HepG2 (cell line): ENCODE measurements at regions not wholly inside any gene's neighbourhood (a gene's known extent, or its start where the extent isn't known, plus 50 kb on each side); places are given as distances from the start of the nearest gene placed in this dataset.

Experiments
- DMAP1 ChIP-seq: IDR thresholded peaks from 2 replicates; pipeline ENCODE4 v1.6.1; 2016
- ELF1 ChIP-seq: sonication (generic); formaldehyde crosslinking; IDR thresholded peaks from 2 replicates; pipeline ENCODE4 v1.4.0; 2020; ENCODE audit warnings: missing genetic modification reagents
- NCOA1 ChIP-seq: sonication (generic); formaldehyde crosslinking; IDR thresholded peaks from 2 replicates; pipeline ENCODE4 v1.9.0; 2021; ENCODE audit warnings: missing genetic modification reagents
- POLR2AphosphoS2 ChIP-seq: IDR thresholded peaks from 2 replicates; pipeline ENCODE4 v1.6.1; 2011; ENCODE audit warnings: low read depth, low read length, improper control_type of control experiment
- RAD21 ChIP-seq: fragments of 450-650 bp; formaldehyde crosslinking; IDR thresholded peaks from 2 replicates; pipeline ENCODE4 v1.5.0; 2020; ENCODE audit warnings: mild to moderate bottlenecking
- RFX5 ChIP-seq: IDR thresholded peaks from 2 replicates; pipeline ENCODE4 v1.6.1; 2011; ENCODE audit warnings: low read depth, low read length, improper control_type of control experiment
- SMAD1 ChIP-seq: sonication (generic); formaldehyde crosslinking; IDR thresholded peaks from 2 replicates; pipeline ENCODE4 v1.4.0; 2020; ENCODE audit warnings: missing genetic modification reagents, low read depth, mild to moderate bottlenecking, borderline replicate concordance
- ZFP62 ChIP-seq: sonication (generic); formaldehyde crosslinking; IDR thresholded peaks from 2 replicates; pipeline ENCODE4 v1.4.0; 2020; ENCODE audit warnings: missing genetic modification reagents
- ZFX ChIP-seq: sonication (generic); formaldehyde crosslinking; IDR thresholded peaks from 2 replicates; pipeline ENCODE4 v1.4.0; 2020; ENCODE audit warnings: mild to moderate bottlenecking, low read depth, missing genetic modification reagents, moderate library complexity
- ZNF296 ChIP-seq: sonication (generic); formaldehyde crosslinking; conservative IDR thresholded peaks from 2 replicates; pipeline ENCODE4 v1.5.0; 2020; ENCODE audit warnings: mild to moderate bottlenecking, missing genetic modification reagents
- ZNF619 ChIP-seq: sonication (generic); formaldehyde crosslinking; IDR thresholded peaks from 2 replicates; pipeline ENCODE4 v1.4.0; 2020; ENCODE audit warnings: mild to moderate bottlenecking, missing genetic modification reagents
- TF ChIP-seq, protein P1 (sequence below): sonication (generic); formaldehyde crosslinking; IDR thresholded peaks from 2 replicates; pipeline ENCODE4 v1.5.0; 2020; ENCODE audit warnings: mild to moderate bottlenecking, missing genetic modification reagents, moderate library complexity
- TF ChIP-seq, protein P2 (sequence below): IDR thresholded peaks from 2 replicates; pipeline ENCODE4 v1.6.1; 2012; ENCODE audit warnings: inconsistent platforms

DNA sequence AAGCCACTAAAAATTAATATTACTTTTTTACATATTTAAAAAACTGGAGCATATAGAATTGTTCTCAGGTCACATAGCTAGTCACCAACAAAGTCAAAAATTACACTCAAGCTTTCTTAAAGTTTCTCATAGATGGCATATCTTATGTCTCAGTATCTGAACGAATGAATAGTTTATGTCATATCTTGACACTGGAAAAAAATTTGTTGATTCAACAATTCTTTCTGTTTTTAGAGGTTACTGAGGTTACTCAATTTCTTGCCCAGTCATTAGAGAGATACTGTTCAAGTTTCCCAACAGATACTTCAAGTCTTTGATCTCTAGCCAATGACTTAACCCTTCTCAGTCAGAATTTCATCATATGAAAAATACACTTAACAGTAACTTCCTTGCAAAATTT is 113.1 kb upstream of the XIRP2 start:
- no peak for TF ChIP-seq ZNF296 (CRISPR knock-in tag)
- TF ChIP-seq, protein P1, sequence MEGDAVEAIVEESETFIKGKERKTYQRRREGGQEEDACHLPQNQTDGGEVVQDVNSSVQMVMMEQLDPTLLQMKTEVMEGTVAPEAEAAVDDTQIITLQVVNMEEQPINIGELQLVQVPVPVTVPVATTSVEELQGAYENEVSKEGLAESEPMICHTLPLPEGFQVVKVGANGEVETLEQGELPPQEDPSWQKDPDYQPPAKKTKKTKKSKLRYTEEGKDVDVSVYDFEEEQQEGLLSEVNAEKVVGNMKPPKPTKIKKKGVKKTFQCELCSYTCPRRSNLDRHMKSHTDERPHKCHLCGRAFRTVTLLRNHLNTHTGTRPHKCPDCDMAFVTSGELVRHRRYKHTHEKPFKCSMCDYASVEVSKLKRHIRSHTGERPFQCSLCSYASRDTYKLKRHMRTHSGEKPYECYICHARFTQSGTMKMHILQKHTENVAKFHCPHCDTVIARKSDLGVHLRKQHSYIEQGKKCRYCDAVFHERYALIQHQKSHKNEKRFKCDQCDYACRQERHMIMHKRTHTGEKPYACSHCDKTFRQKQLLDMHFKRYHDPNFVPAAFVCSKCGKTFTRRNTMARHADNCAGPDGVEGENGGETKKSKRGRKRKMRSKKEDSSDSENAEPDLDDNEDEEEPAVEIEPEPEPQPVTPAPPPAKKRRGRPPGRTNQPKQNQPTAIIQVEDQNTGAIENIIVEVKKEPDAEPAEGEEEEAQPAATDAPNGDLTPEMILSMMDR (CRISPR knock-in tag): no peak
- TF ChIP-seq RAD21: no peak
- no peak for TF ChIP-seq ZNF619 (CRISPR knock-in tag)
- TF ChIP-seq ZFP62 (CRISPR knock-in tag): no peak
- no peak for TF ChIP-seq DMAP1
- no peak for TF ChIP-seq NCOA1 (CRISPR knock-in tag)
- no peak for TF ChIP-seq SMAD1
- TF ChIP-seq RFX5: no peak
- no peak for TF ChIP-seq ZFX (CRISPR knock-in tag)
- TF ChIP-seq ELF1: no peak
- TF ChIP-seq POLR2AphosphoS2: no peak
- TF ChIP-seq, protein P2, sequence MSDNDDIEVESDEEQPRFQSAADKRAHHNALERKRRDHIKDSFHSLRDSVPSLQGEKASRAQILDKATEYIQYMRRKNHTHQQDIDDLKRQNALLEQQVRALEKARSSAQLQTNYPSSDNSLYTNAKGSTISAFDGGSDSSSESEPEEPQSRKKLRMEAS: no peak
